Right forelimb (tissue), 1 donor: ENCODE measurements at regions not wholly inside any gene's neighbourhood (a gene's known extent, or its start where the extent isn't known, plus 50 kb on each side); places are given as distances from the start of the nearest gene placed in this dataset.
"Not testable (repeated sequence)": the region's sequence is repeated elsewhere in the genome, so short reads cannot be mapped to it uniquely, and the experiment has no call there.

Experiments
- DNase-seq: peaks from one replicate; pipeline ENCODE4 v3.0.0-alpha.2; 2018

GRCh38 chr3:14057701-14058100 lies 67.0 kb downstream of the CHCHD4 start:
- DNase-seq, result no peak

- no peak for DNase-seq
Observed at GRCh38 chr3:14047841-14048240, 76.8 kb downstream of the CHCHD4 start.

GRCh38 chr3:14047027-14047426 lies 77.6 kb downstream of the CHCHD4 start:
- DNase-seq, result no peak

GRCh38 chr3:14042680-14043079 lies 82.0 kb downstream of the CHCHD4 start:
- no peak for DNase-seq

- no peak for DNase-seq
Observed at GRCh38 chr3:14039149-14039548, 85.5 kb downstream of the CHCHD4 start.

- no peak for DNase-seq
Observed at GRCh38 chr3:14037211-14037610, 87.5 kb downstream of the CHCHD4 start.

GRCh38 chr3:14033023-14033422 lies 91.6 kb downstream of the CHCHD4 start:
- DNase-seq, result no peak

- no peak for DNase-seq
Observed at GRCh38 chr3:14031271-14031670, 93.4 kb downstream of the CHCHD4 start.

GRCh38 chr3:14029390-14029995 lies 95.2 kb downstream of the CHCHD4 start:
- DNase-seq, result not testable (repeated sequence)

GRCh38 chr3:14028122-14028521 lies 96.5 kb downstream of the CHCHD4 start:
- not testable (repeated sequence) for DNase-seq

GRCh38 chr3:14019459-14019858 lies 105.2 kb downstream of the CHCHD4 start:
- DNase-seq, result no peak

- DNase-seq, result no peak
Observed at GRCh38 chr3:14016900-14017475, 107.7 kb downstream of the CHCHD4 start.

GRCh38 chr3:14007006-14007405 lies 117.7 kb downstream of the CHCHD4 start:
- no peak for DNase-seq

GRCh38 chr3:14001136-14001535 lies 121.3 kb upstream of the WNT7A start:
- DNase-seq, result no peak

- no peak for DNase-seq
Observed at GRCh38 chr3:14000556-14000955, 120.7 kb upstream of the WNT7A start.

GRCh38 chr3:13998831-13999230 lies 119.0 kb upstream of the WNT7A start:
- DNase-seq, result no peak

- not testable (repeated sequence) for DNase-seq
Observed at GRCh38 chr3:13995216-13995615, 115.3 kb upstream of the WNT7A start.

GRCh38 chr3:13988925-13989324 lies 109.1 kb upstream of the WNT7A start:
- not testable (repeated sequence) for DNase-seq

GRCh38 chr3:13976469-13976868 lies 96.6 kb upstream of the WNT7A start:
- no peak for DNase-seq

- DNase-seq, result no peak
Observed at GRCh38 chr3:13975686-13976085, 95.8 kb upstream of the WNT7A start.

GRCh38 chr3:13972679-13973379 lies 93.0 kb upstream of the WNT7A start:
- DNase-seq, result no peak

- no peak for DNase-seq
Observed at GRCh38 chr3:13966302-13966701, 86.4 kb upstream of the WNT7A start.

- no peak for DNase-seq
Observed at GRCh38 chr3:13963137-13963886, 83.4 kb upstream of the WNT7A start.
